H9 (cell line): ENCODE measurements at regions not wholly inside any gene's neighbourhood (a gene's known extent, or its start where the extent isn't known, plus 50 kb on each side); places are given as distances from the start of the nearest gene placed in this dataset.

Experiments
- DNase-seq: peaks from one replicate; pipeline ENCODE4 v3.0.0-alpha.2; 2017
- H2AFZ ChIP-seq: one replicate; pipeline ENCODE4 v1.6.1; 2013; ENCODE audit warnings: mild to moderate bottlenecking, low read length, control low read depth, moderate library complexity
- H2AK5ac ChIP-seq: 2 replicates; pipeline ENCODE4 v1.6.1; 2013; ENCODE audit warnings: low read length, control low read depth, mixed read lengths; ENCODE audit not compliant: insufficient read length
- H2BK120ac ChIP-seq: one replicate; pipeline ENCODE4 v1.6.1; 2013; ENCODE audit warnings: low read depth, mild to moderate bottlenecking, low read length, control low read depth, inconsistent platforms; ENCODE audit not compliant: poor library complexity, severe bottlenecking
- H2BK12ac ChIP-seq: 2 replicates; pipeline ENCODE4 v1.6.1; 2013; ENCODE audit warnings: low read length, control low read depth, mixed read lengths, low read depth; ENCODE audit not compliant: insufficient read length
- H2BK15ac ChIP-seq: 2 replicates; pipeline ENCODE4 v1.6.1; 2013; ENCODE audit warnings: low read depth, low read length, control low read depth
- H2BK20ac ChIP-seq: one replicate; pipeline ENCODE4 v1.6.1; 2013; ENCODE audit warnings: low read depth, mild to moderate bottlenecking, low read length, control low read depth, inconsistent platforms; ENCODE audit not compliant: poor library complexity, severe bottlenecking
- H2BK5ac ChIP-seq: 2 replicates; pipeline ENCODE4 v1.6.1; 2013; ENCODE audit warnings: low read length, control low read depth, mixed read lengths; ENCODE audit not compliant: insufficient read length
- H3K14ac ChIP-seq: 2 replicates; pipeline ENCODE4 v1.6.1; 2013; ENCODE audit warnings: low read length, control low read depth; ENCODE audit not compliant: insufficient read depth
- H3K18ac ChIP-seq: 2 replicates; pipeline ENCODE4 v1.6.1; 2013; ENCODE audit warnings: low read depth, mild to moderate bottlenecking, mixed read lengths, low read length, control low read depth; ENCODE audit not compliant: insufficient read length
- H3K23ac ChIP-seq: 2 replicates; pipeline ENCODE4 v1.6.1; 2013; ENCODE audit warnings: low read length, control low read depth, mixed read lengths, low read depth; ENCODE audit not compliant: insufficient read length
- H3K23me2 ChIP-seq: 2 replicates; pipeline ENCODE4 v1.6.1; 2013; ENCODE audit warnings: low read depth, mild to moderate bottlenecking, mixed read lengths, low read length, control low read depth; ENCODE audit not compliant: insufficient read length, poor library complexity, severe bottlenecking
- H3K27ac ChIP-seq: 2 replicates; pipeline ENCODE4 v1.5.1; 2013; ENCODE audit warnings: low read length, control low read depth, mixed read lengths, low read depth; ENCODE audit not compliant: insufficient read length
- H3K27me3 ChIP-seq: 2 replicates; pipeline ENCODE4 v1.6.1; 2013; ENCODE audit warnings: low read length, control low read depth, inconsistent platforms; ENCODE audit not compliant: insufficient read depth
- H3K4ac ChIP-seq: 2 replicates; pipeline ENCODE4 v1.6.1; 2013; ENCODE audit warnings: low read depth, mild to moderate bottlenecking, control low read depth, inconsistent platforms, low read length, moderate library complexity
- H3K4me1 ChIP-seq: 2 replicates; pipeline ENCODE4 v1.6.1; 2013; ENCODE audit warnings: low read length, control low read depth, inconsistent platforms; ENCODE audit not compliant: insufficient read depth
- H3K4me2 ChIP-seq: 2 replicates; pipeline ENCODE4 v1.6.1; 2013; ENCODE audit warnings: low read length, control low read depth, mixed read lengths; ENCODE audit not compliant: insufficient read length, insufficient read depth
- H3K56ac ChIP-seq: 2 replicates; pipeline ENCODE4 v1.6.1; 2013; ENCODE audit warnings: low read depth, mild to moderate bottlenecking, mixed read lengths, low read length, control low read depth; ENCODE audit not compliant: insufficient read length
- H3K79me1 ChIP-seq: 2 replicates; pipeline ENCODE4 v1.6.1; 2013; ENCODE audit warnings: low read depth, mild to moderate bottlenecking, moderate library complexity, low read length, control low read depth, inconsistent platforms; ENCODE audit not compliant: insufficient read depth, poor library complexity, severe bottlenecking
- H3K79me2 ChIP-seq: 2 replicates; pipeline ENCODE4 v1.6.1; 2013; ENCODE audit warnings: low read length, control low read depth, inconsistent platforms; ENCODE audit not compliant: insufficient read depth
- H3K9ac ChIP-seq: 2 replicates; pipeline ENCODE4 v1.6.1; 2013; ENCODE audit warnings: low read length, control low read depth, mixed read lengths; ENCODE audit not compliant: insufficient read length; ENCODE audit errors: extremely low read depth
- H3K9me3 ChIP-seq: one replicate; pipeline ENCODE4 v1.6.1; 2013; ENCODE audit warnings: low read depth, low read length, inconsistent platforms; ENCODE audit not compliant: control insufficient read depth
- H3T11ph ChIP-seq: one replicate; pipeline ENCODE4 v1.6.1; 2013; ENCODE audit warnings: mild to moderate bottlenecking, low read length, control low read depth, inconsistent platforms
- H4K20me1 ChIP-seq: one replicate; pipeline ENCODE4 v1.6.1; 2013; ENCODE audit not compliant: control insufficient read depth, insufficient read length, insufficient read depth
- H4K5ac ChIP-seq: 2 replicates; pipeline ENCODE4 v1.6.1; 2013; ENCODE audit warnings: low read depth, mild to moderate bottlenecking, mixed read lengths, low read length, control low read depth; ENCODE audit not compliant: insufficient read length
- H4K8ac ChIP-seq: replicated peaks from 2 replicates; pipeline ENCODE4 v1.6.1; 2013; ENCODE audit warnings: low read length, control low read depth, mixed read lengths, low read depth; ENCODE audit not compliant: insufficient read length
- H4K91ac ChIP-seq: 2 replicates; pipeline ENCODE4 v1.6.1; 2013; ENCODE audit warnings: low read depth, mild to moderate bottlenecking, moderate library complexity, mixed read lengths, low read length, control low read depth; ENCODE audit not compliant: insufficient read length
- H3K27ac Mint-ChIP-seq, 3 experiments: 2 replicates in 2 of 3; 3 replicates in 1 of 3; pipeline ENCODE4 v1.8.0; 2020 to 2021; ENCODE audit warnings: mixed read lengths in 3 of 3, mild to moderate bottlenecking in 1 of 3, moderate library complexity in 1 of 3
- H3K27me3 Mint-ChIP-seq: 2 replicates; pipeline ENCODE4 v1.8.0; 2021; ENCODE audit warnings: low read depth, mild to moderate bottlenecking, moderate library complexity, mixed read lengths
- H3K36me3 Mint-ChIP-seq, 3 experiments: 2 replicates in 2 of 3; 3 replicates in 1 of 3; pipeline ENCODE4 v1.8.0; 2020 to 2021; ENCODE audit warnings: low read depth in 3 of 3, mixed read lengths in 3 of 3; ENCODE audit not compliant: insufficient read depth in 1 of 3
- H3K4me1 Mint-ChIP-seq, 2 experiments: 2 replicates each; pipeline ENCODE4 v1.8.0; 2020; ENCODE audit warnings: mixed read lengths in 2 of 2
- H3K4me3 Mint-ChIP-seq, 2 experiments: 2 replicates in 1 of 2; 3 replicates in 1 of 2; pipeline ENCODE4 v1.8.0; 2020 to 2021; ENCODE audit warnings: mild to moderate bottlenecking in 2 of 2, mixed read lengths in 2 of 2, moderate library complexity in 1 of 2
- H3K9me3 Mint-ChIP-seq, 2 experiments: 2 replicates in 1 of 2; 3 replicates in 1 of 2; pipeline ENCODE4 v1.8.0; 2020; ENCODE audit warnings: mild to moderate bottlenecking in 2 of 2, mixed read lengths in 2 of 2, moderate library complexity in 1 of 2
- WGBS: extraction: QIAGEN DNeasy Blood & Tissue Kit; methylation state at CpG from one replicate; pipeline ENCODE4 v1.1.7; 2013; ENCODE audit warnings: missing lambda C conversion rate, low lambda C conversion rate, mixed read lengths; ENCODE audit not compliant: insufficient read length; ENCODE audit errors: extremely low coverage; 5-methylcytosine and 5-hydroxymethylcytosine counted together
- TF ChIP-seq, protein P1 (sequence below): fragments of 200-600 bp; sonication (generic); conservative IDR thresholded peaks from 3 replicates; pipeline ENCODE4 v1.8.0; 2021; ENCODE audit warnings: antibody characterized with exemption, mild to moderate bottlenecking

DNA sequence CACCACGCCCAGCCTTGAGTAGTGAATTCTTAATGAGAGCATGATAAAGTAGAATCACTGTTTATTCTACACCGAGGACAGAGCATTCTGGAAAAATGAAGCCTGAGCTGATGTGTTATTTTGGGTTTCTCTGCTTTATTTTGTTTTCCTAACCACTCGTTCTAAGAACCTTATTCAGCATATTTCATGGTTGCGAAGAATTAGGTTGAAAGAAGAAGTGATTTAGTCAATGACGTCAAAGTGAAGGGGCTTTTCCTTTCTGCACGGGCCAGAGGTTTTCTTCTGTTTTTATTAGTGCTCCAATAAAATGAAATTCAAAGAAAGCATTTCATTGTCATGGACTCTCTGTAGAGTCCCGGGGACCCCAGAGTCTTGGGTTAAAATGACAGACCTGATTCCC, 178.5 kb downstream of the MAF start:
- H3K79me2 ChIP-seq = no peaks in the 10 kb centered on the region

More for the DNA sequence above, 178.5 kb downstream of the MAF start:
- Histone ChIP-seq H2BK5ac (no peak overlapping the region), H3K4me1 (0 out of 2 replicates have a peak, but pooled peaks cover 2% of the 10 kb centered on the region), H2BK20ac (no peak overlapping the region), H4K91ac (no peak overlapping the region), H3K27ac (no peak overlapping the region), H3K9ac (no peak overlapping the region), H2BK120ac (no peak overlapping the region), H3T11ph (no peak overlapping the region), H3K14ac (no peak overlapping the region), H2BK12ac (no peak overlapping the region), H3K23me2 (no peaks in the 10 kb centered on the region), H4K5ac (no peak overlapping the region), H2BK15ac (no peak overlapping the region), H4K8ac (no peak overlapping the region), H3K56ac (no peak overlapping the region), H3K23ac (no peak overlapping the region), H4K20me1 (no peaks in the 10 kb centered on the region), H2AFZ (no peak overlapping the region), H3K18ac (no peak overlapping the region), H2AK5ac (no peak overlapping the region), H3K4ac (no peak overlapping the region), H3K27me3 (no peaks in the 10 kb centered on the region), H3K4me2 (no peak overlapping the region), H3K79me1 (no peaks in the 10 kb centered on the region), H3K9me3 (no peaks in the 10 kb centered on the region)
- Mint-ChIP-seq H3K9me3 (no peaks in the 10 kb centered on the region), H3K4me3 (no peak overlapping the region), H3K4me1 (peaks cover 21 to 26% of the 10 kb centered on the region in 2 experiments), H3K27me3 (no peaks in the 10 kb centered on the region), H3K27ac (no peak overlapping the region; a peak in 1 of 7 replicates), H3K36me3 (no peaks in the 10 kb centered on the region)
- TF ChIP-seq, protein P1, sequence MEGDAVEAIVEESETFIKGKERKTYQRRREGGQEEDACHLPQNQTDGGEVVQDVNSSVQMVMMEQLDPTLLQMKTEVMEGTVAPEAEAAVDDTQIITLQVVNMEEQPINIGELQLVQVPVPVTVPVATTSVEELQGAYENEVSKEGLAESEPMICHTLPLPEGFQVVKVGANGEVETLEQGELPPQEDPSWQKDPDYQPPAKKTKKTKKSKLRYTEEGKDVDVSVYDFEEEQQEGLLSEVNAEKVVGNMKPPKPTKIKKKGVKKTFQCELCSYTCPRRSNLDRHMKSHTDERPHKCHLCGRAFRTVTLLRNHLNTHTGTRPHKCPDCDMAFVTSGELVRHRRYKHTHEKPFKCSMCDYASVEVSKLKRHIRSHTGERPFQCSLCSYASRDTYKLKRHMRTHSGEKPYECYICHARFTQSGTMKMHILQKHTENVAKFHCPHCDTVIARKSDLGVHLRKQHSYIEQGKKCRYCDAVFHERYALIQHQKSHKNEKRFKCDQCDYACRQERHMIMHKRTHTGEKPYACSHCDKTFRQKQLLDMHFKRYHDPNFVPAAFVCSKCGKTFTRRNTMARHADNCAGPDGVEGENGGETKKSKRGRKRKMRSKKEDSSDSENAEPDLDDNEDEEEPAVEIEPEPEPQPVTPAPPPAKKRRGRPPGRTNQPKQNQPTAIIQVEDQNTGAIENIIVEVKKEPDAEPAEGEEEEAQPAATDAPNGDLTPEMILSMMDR = no peak
- DNase-seq = no peak
- no CpG with 5 or more reads among the region's 7 CpGs for WGBS
